Lower leg skin (tissue), 3 donors: ENCODE measurements at regions not wholly inside any gene's neighbourhood (a gene's known extent, or its start where the extent isn't known, plus 50 kb on each side); places are given as distances from the start of the nearest gene placed in this dataset.

ENCODE experiments used
- CTCF ChIP-seq, 3 donors: fragments of 450-650 bp; IDR thresholded peaks; one replicate each; pipeline ENCODE4 v1.5.1; 2016; ENCODE audit warnings: antibody characterized with exemption in 3 of 3, mild to moderate bottlenecking in 3 of 3, moderate library complexity in 2 of 3
- POLR2A ChIP-seq, 2 donors: fragments of 450-650 bp; IDR thresholded peaks; one replicate each; pipeline ENCODE4 v1.6.1; 2016 to 2017; ENCODE audit warnings: antibody characterized with exemption in 2 of 2, mild to moderate bottlenecking in 1 of 2, moderate library complexity in 1 of 2

- TF ChIP-seq CTCF (IDR thresholded peaks at IDR 0.05) (no peak), POLR2A (IDR thresholded peaks at IDR 0.05) (no peak)
Measured at GRCh38 chr12:58547217-58547616, 373.1 kb downstream of the LRIG3 start.
